Stomach (tissue), 4 donors: ENCODE measurements at regions not wholly inside any gene's neighbourhood (a gene's known extent, or its start where the extent isn't known, plus 50 kb on each side); places are given as distances from the start of the nearest gene placed in this dataset.

Experiments
- CTCF ChIP-seq, 7 experiments: fragments of 450-650 bp in 4 of 7; fragments of 200-600 bp in 3 of 7; sonication (generic) in 3 of 7; IDR thresholded peaks; one replicate each; pipeline ENCODE4 v1.5.1; 2016 to 2019; ENCODE audit warnings: antibody characterized with exemption in 7 of 7, control low read depth in 2 of 7, mild to moderate bottlenecking in 1 of 7
- EP300 ChIP-seq: sonication (generic); formaldehyde crosslinking; IDR thresholded peaks from one replicate; pipeline ENCODE4 v1.6.1; 2017; ENCODE audit warnings: antibody characterized with exemption
- POLR2A ChIP-seq, 4 donors: fragments of 450-650 bp; IDR thresholded peaks; one replicate each; pipeline ENCODE4 v1.6.1; 2016; ENCODE audit warnings: antibody characterized with exemption in 4 of 4, control low read depth in 2 of 4, mild to moderate bottlenecking in 1 of 4, moderate library complexity in 1 of 4
- POLR2AphosphoS5 ChIP-seq, 3 donors: sonication (generic); formaldehyde crosslinking; IDR thresholded peaks; one replicate each; pipeline ENCODE4 v1.6.1; 2016; ENCODE audit warnings: antibody characterized with exemption in 3 of 3

GRCh38 chr7:131276748-131277147 is 50.9 kb upstream of the MKLN1 start:
- TF ChIP-seq POLR2A (IDR thresholded peaks at IDR 0.05) (no peak), CTCF (IDR thresholded peaks at IDR 0.05) (no peak), POLR2AphosphoS5 (IDR thresholded peaks at IDR 0.05) (no peak), EP300 (no peak)
